NCI-H748 (cell line): ENCODE measurements at regions not wholly inside any gene's neighbourhood (a gene's known extent, or its start where the extent isn't known, plus 50 kb on each side); places are given as distances from the start of the nearest gene placed in this dataset.
"Not testable (repeated sequence)": the region's sequence is repeated elsewhere in the genome, so short reads cannot be mapped to it uniquely, and the experiment has no call there.

Experiments used
- DNase-seq: peaks from one replicate; lab custom pipeline; 2025; ENCODE audit not compliant: unreplicated experiment; lab: John Stamatoyannopoulos, UW

DNA sequence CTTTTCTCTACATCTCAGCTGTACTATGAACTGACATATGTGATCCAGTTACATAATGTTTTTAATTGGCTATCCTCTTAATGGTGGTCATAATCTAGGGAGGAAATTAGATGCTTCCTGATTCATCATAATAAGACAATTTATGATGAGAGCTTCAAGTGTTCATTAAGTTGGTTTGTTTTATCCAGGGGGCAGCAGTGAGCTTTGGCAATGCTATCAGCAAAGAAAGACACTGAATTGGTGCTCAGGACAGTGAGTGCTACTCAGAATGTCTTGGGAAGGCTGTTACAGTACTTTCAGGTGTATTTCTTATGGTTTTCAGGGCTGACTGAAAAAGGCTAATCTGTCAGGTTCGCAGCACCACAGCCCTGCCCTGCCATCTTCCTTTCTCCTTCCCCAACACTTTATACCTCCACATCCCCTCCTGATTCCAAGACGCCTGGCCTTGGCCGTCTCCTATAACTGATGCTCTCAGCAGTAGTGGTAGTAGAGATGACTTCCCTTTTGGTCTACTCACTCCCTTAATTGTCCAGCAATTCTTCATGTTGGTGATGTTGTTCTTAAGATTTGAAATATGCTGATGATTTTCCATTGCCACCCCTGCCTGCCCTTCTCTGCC, 67.0 kb upstream of the TNFAIP3 start:
- peak; percentile 71 for DNase-seq

DNA sequence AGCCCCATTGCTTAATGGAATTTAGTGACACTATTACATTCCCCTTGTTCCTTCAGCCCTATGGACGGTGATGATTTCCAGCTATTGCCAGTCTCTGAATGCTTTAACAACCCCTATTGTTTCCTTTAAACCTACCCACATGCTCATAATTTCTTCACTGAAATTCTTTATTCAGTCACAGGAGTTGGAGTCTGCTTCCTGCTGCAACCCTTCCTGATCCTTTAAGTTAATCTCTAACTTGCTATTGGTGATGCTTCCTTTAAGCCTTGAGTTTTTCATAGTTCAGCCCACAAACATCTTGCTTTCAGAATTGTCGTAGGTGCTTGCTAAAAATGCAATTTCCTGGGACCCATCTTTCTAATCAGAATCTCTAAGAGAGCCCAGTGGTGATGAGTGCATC, 66.3 kb upstream of the TNFAIP3 start:
- DNase-seq = no peak

DNA sequence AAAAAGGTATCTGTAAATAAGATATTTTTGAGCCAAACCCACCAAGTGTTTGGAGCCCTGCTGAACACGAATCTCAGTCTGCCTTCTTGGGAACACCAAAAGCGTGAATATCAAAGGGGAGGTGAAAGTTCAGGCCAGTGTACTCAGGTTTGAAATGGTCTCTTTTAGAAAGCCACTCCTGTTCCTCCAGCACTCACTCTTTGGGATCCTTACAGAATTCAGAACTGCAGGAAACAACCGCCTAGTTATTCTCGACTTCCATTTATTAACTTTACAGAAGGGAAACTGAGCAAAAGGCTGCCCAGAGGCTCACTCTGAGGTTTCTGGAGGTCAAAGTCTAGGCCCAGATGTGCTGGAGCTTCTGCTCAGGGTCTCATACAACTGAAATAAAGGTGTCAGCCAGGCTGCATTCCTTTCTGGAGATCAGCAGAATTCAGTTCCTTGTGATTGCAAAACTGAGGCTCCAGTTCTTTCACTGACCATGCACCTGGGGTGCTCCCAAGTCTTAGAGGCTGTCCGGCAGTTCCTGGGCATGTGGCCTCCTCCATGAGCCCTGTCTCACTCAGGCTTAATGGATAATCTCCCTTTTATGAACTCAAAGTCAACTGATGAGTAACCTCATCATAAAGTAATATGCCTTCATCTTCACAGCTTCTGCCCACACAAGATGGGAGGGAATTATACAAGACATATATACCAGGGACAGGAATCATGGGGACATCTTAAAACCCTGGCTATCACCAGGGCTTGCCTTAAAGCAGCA, 65.5 kb upstream of the TNFAIP3 start:
- no peak for DNase-seq

DNA sequence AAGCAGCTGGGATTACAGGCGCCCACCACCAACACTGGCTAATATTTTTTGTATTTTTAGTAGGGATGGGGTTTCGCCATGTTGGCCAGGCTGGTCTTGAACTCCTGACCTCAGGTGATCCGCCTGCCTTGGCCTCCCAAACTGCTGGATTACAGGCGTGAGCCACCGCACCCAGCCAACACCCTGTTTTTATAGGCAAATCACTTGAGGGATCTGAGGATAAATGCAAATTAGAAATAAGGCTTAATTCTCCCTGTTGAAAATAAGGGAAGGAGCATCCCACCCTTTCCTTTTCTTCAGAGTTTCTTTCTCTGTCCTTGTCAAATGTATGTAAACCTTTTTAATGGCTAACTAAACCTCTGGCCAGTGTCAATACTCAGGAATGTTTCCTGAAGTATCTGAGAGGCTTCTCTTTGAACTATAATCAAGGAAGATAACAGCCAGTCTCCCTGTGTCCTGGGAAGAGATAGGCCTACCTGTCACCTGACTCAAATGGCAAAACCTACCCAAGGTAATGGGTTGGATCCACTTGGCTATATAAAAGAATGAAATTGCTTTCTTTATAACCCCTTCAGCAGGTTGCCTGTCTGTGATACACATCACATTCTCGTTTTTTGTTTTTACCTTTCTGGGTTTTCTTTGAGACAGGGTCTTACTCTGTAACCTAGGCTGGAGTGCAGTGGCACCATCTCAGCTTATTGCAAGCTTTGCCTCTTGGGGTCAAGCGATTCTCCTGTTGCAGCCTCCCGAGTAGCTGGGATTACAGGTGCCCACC, 64.5 kb upstream of the TNFAIP3 start:
- no peak for DNase-seq

DNA sequence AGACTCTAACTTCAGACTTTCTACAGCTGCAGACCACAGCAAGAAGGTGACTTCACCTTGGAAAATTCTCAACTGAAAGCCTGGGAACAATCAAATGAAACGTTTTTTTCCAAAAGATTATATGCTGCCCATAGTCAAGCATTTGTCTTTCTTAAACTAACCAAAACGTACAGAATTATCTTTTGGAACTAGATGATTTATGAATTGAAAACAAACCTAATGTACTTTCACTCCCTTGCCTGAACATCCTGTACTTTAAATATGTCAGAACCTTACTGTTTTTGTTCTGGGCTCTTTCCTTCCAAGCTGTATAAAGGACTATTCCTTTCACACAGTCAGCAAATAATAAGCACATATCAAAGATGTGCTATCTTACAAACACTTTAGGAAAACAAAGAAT, 62.4 kb upstream of the TNFAIP3 start:
- no peak for DNase-seq

DNA sequence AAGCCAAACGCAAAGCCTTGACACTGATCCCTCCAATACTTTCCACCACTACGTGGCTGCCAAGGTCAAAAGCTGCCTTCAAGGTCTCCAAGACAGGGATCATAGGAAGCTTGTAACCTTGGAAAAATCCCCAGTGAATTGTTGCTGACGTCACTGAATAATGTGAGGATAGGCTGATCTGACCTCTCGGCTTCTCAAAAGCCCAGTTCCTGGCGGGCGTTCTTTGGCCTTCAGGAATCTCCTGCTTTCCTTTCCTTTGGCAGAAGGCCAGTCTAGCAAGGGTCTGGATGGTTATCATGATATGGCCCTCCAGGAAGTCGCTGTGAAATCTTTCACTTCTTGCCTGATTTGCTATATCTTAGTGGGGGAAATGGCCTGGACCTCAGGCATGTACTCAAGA, 61.4 kb upstream of the TNFAIP3 start:
- DNase-seq = no peak

DNA sequence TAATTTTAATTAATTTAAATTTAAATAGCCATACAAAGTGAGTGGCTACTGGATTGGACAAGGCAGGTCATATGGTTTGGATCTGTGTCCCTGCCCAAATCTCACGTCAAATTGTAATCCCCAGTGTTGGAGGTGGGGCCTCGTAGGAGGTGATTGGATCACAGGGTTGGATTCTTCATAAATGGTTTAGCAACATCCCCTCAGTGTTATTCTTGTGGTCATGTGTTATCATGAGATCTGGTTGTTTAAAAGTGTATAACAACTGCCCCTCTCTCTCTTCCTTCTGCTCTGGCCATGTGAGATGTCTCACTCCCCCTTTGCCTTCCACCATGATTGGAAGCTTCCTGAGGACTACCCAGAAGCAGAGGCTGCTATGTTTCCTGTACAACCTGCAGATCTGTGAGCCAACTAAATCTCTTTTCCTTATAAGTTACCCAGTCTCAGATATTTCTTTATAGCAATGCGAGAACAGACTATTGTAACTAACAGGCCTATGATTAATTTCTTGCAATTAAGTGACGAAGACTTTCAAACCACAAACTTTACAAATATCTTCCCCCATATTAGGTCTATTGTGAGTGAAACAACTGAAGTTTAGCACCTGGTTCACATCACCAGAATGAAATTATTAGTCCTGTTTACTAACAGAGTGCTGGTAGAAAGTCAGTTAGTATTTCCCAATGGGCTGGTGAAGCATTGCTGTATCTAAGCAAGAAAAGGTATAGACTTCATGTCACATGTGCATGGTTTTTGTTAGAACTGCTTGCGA, 60.0 kb upstream of the TNFAIP3 start:
- no peak for DNase-seq

DNA sequence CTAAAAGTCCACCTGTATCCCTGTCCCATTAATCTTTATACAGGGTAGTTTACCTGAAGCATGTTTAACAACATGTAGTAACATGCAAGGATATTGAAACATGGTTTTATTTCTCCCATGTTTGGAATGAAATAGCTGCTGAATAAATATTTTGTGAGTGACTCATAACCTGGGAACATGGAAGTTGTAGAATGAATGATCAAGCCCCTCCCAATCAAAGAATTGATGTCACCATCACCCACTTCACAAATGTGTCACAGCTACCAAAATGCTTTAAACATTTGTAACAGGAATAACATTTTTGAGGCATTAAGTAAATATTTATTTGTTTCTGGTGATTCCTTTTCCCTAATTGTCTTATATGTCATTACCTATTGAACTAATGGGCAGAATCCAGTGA, 58.9 kb upstream of the TNFAIP3 start:
- no peak for DNase-seq

DNA sequence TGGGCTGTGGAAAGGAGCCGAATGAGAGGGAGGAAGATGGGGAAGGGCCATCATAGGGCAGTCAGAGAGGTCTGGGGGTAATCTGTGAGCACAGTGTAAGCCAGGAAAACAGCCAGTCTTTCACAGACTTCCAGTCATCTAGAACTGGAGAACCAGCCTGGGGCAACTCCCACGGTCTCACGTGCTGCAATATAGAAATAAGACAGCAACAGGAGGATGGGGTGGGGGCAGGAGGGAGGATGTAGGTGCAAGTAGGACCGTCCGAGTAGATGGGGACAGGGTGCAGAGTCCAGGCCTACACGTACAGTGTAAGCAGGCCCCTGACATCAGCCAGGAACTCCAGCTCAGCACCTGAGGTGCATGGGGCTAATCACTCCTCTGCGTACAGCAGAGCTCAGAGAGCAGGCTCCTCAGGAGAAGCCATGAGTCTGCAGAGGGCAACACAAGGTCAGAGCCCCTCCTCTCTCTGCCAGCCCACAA, 58.2 kb upstream of the TNFAIP3 start:
- no peak for DNase-seq

DNA sequence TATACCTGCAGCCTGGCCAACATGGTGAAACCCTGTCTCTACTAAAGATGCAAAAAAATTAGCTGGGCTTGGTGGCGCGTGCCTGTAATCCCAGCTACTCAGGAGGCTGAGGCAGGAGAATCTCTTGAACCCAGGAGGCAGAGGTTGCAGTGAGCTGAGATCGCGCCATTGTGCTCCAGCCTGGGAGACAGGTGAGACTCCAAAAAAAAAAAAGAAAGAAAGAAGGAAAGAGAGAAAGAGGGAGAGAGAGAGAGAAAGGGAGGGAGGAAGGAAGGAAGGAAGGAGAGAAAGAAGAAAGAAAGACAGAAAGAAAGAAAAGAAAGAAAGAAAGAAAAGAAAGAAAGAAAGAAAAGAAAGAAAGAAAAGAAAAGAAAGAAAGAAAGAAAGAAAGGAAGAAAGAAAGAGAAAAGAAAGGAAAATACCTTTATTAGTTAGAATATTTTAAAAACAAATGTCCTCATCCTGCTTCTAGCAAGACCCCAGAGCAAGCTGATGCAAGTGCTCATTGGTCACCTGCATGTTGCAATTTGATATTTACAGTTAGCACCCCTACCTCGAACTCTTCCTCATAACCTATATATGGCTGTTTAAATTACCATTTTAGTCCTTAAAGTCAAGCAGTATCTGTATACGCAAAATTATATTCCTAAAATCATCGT, 57.0 kb upstream of the TNFAIP3 start:
- not testable (repeated sequence) for DNase-seq

DNA sequence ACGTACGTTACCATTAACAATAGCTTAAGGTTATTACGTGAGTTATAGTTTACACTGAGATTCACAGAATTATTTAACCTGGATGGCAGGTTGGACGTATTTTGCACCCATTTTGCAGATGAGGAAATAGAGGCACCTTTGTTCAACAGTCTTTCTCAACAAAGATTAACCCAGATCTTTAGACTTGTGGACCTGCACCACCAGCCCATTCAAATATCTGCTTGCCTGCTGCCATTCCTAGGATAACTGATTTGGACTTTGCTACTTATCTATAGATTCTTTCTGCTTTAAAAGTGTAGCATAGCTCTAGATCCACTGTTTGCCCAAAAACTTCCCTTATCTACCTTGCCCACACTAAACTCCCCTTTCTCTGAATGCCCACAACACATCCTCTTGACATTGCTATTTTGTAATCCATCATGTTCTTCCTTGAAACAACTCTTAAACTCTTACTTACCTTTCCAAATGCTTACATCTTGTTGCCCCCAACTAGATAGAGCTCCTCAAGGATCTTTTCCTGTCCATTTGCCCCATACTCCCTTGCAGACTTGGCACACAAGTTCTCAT, 56.4 kb upstream of the TNFAIP3 start:
- no peak for DNase-seq

DNA sequence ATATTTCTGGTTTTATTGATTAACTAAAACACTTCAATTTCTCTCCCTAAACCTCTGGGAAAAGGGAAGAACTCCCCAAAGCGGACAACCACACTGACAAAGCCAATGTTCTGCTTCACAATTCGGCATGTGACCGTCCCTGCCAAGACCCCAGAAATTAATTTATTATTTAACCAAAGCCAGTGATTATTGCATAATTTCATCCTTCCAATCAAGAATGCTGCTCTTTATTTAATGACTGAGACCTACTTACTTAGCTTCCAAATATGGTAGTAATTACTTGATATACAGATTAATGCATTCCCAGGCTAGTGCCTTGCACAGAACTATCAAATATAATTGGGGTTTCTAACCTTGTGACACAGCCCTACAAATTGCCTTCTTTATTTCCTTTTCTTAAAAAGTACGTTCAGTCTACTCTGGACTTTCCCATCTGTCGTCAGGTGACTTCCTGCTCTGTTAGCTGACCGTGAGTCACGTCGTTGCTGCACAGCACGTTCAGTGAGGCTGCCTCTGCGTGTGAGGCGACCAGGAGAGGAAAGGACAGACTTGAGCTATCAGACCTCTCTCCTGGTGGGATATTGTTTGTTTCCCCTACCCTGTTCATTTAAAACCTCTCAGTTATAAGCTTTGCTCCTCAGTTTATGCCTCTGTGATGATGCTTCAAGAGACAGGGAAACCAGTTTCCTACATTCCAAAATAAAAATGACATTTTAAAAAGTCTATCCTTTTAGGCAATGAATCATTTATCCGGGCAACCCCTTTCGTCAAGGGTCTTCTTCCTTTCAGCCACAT, 55.7 kb upstream of the TNFAIP3 start:
- DNase-seq = peak; percentile 66

DNA sequence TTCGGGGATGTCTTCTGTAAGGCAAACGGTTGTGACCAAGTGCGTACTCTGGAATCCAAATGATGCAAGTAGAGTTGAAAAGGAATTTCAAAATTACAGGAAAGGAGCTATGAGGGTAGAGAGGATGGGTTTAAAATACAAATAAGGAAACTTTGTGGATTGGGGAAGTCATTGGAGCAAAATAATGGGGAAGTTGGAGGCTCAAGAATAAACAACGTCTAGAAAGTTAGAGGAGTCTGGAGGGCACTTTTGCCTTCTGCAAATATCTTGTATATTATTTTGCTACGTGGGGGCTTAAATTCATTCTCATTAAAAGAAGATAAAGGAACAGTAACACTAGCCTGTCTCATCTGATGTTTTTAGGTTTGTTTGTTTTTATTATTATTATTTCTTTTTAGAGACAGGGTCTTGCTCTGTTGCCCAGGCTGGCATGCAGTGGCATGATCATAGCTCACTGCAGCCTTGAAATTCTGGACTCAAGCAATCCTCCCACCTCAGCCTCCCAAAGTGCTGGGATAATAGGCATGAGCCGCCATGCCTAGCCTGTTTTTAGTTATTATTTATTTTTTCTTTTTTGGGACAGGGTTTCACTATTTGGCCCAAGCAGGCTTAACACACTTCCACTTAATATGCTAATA, 55.0 kb upstream of the TNFAIP3 start:
- no peak for DNase-seq

DNA sequence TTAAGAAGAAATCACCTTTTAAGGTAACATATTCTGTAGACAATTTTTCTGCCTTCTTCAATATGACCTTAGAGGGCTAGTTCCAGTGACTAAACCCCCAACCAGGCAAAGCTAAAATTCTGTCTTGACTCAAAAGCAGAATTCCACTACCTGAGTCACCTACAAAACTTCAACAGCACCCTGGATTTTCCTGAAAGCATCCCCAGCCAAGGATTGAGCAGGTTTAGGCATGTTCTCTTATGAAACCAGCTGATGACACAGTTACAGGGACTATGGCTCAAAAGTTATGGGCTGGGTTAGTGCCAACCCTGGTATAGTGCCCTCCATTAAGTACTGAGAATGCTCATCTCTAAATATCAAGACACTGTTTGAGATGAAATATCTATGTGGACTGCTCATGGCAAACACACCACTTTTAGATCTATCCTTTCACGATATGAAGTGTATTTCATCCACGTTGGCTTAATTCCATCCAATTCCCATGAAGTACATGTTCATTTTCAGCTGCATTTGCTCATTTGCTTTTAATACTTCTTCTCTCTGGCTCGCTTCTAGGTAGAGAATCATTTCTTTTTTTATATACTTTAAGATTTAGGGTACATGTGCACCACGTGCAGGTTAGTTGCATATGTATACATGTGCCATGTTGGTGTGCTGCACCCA, 53.6 kb upstream of the TNFAIP3 start:
- no peak for DNase-seq

DNA sequence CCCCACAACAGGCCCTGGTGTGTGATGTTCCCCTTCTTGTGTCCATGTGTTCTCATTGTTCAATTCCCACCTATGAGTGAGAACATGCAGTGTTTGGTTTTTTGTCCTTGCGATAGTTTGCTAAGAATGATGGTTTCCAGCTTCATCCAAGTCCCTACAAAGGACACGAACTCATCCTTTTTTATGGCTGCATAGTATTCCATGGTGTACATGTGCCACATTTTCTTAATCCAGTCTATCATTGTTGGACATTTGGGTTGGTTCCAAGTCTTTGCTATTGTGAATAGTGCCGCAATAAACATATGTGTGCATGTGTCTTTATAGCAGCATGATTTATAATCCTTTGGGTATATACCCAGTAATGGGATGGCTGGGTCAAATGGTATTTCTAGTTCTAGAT, 53.0 kb upstream of the TNFAIP3 start:
- DNase-seq = not testable (repeated sequence)

DNA sequence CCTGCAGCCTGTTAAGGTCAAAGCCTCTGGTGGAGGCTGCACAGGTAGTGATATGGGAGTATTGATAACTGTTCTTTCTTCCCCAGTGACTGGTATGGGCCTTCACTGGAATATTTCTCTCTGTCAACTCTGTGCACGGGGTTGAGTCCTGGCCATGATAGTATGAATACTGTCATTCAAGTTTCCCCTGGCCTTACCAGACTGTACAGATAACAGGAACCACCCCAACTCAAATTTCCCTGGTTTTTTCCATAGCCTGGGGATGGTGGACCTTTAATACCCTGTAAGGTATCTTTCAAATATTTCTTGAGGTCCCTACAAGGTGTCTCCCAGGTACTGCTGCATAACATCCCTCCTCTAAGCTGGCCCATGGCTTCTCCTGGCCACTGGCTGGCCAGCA, 51.4 kb upstream of the TNFAIP3 start:
- DNase-seq = no peak

DNA sequence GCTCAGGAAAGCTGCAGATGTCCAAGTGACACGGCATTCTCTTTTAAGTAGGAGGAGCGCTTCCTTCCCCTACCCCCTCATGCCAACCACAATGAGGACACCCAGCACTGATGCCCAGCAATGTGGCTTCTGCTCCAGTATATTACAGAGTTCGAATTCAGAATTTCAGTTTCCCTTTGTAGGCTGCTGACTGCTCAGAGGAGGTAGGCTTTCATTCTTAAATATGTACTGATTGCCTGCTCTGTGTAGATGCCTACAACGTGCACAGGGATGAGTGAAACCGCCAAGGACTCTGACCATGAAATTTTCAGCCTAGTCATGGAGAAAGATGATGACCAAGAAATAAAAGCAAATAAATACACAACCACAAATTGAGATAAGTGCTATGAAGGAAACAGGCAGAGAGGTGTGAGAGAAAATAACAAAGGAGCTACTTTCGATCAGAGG, 50.9 kb upstream of the TNFAIP3 start:
- no peak for DNase-seq
